HG02943 (cell line): ENCODE measurements at regions not wholly inside any gene's neighbourhood (a gene's known extent, or its start where the extent isn't known, plus 50 kb on each side); places are given as distances from the start of the nearest gene placed in this dataset.

Experiments
- ATAC-seq: cut with Tn5 transposase; IDR thresholded peaks from one replicate; pipeline ENCODE4 v1.9.1; 2021; ENCODE audit warnings: mild to moderate bottlenecking, low read depth, moderate library complexity; ENCODE audit not compliant: unreplicated experiment

DNA sequence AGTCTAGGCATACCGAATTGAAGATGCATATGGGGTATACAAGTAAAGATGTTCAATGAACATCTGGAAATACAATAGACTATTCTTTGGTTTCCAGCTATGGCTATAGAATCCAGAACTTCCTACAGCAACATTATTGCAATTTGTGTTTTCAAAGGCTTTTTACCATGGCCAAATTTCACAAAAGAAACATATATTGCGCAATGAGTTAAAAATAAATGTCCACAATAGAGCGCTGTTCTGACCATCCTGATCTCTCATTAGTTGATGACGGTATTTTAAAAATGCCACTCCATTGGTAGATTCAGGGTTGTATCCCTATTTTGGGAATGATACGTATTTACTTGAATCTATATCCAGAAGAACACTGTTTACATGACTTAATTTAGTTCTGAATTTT, 139.2 kb downstream of the LINC00632 start:
- no peak for ATAC-seq

DNA sequence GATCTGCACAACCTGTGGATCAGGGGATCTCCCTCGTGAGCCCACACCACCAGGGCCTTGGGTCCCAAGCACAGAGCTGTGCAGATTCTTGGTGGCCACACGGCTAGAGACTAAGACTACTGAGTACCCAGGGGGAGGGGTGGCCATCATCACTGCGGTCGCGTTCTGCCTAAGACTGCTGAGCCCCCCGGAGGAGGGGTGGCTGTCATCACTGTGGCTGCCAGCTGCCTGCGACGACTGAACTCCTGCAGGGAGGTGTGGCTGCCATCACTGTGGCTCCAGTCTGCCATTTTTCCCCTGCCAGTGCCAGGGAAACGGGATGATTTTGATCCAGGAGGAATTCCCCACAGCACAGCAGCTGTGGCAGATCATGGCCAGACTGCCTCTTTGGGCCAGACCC, 141.7 kb upstream of the SPANXB1 start:
- ATAC-seq: no peak

DNA sequence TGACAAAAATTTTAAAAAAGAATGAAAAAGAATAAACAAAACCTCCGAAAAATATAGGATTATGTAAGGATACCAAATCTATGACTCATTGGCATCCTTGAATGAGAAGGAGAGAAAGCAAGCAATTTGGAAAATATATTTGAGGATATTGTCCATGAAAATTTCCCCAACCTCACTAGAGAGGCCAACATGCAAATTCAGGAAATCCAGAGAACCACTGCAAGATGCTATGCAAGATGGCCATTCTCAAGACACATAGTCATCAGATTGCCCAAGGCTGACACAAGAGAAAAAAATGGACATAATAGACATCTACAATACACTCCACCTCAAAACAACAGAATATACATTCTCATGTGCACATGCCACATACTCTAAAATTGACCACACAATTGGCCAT, 135.9 kb upstream of the SPANXB1 start:
- no peak for ATAC-seq

DNA sequence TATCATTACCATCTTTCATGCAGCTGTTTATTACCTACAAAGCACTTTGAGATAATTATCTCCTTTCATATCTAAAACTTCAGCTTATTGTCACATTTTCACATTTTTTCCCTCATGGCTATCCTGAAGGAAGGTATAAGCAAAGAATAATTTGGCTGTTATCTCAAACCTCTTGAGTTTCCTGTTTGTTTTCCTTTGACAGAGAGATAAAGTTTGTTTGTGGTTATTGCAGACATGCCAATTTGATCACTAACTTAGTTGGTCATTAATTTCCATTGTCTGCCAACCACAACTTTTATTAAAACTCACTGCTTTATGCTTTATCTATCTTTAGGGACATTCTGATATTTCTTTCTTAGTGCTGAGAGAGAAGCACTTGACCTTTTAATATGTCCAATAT, 89.8 kb upstream of the SPANXB1 start:
- no peak for ATAC-seq

DNA sequence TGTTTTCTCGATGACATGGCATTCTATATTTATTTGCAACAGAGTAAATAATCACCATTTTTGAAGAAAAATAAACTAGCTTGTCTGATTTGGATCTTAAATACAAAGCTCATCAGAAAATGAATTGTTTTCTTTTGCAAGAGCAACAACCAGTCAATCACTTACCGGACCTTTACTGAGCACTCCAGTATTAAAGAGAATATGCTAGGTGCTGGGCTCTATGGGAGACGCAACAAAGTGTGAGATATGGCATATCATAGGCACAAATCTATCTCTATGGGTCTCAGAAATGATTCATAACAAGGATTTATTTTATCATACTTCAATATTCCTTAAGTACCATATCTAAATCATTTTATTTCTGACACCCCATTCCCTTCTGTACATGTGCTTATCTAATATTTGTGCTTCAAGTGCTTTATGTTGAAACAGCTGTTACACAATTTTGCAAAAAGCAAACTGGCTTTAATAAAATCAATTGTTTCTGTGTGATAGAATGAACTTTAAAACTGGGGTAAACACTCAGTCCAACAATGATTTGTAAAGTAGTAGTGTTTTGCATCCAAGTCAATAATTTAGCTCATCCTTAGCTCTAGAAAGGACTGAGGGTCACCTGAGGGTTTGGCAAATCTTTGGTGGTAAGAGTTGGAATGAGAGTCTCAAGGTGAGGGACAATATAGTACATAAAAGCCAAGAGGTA, 88.4 kb upstream of the SPANXB1 start:
- no peak for ATAC-seq

DNA sequence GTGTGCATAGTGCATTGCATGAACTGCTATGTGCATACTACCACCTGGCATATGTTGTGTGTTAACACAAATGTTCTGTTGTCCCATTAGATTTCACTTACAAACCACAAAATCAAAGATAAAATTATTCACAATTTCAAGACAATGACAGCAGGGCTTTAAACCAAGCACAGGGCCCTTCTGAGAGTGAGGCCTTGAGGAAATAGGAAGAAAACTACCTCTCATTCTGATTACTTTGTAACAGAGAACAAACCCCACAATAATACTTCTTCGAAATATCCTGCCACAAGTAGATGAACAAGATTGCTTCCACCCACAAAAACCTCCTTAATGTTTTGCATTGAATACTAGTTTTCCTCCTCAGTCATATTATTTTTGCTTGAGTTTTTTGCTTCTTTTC, 85.5 kb upstream of the SPANXB1 start:
- ATAC-seq: no peak

DNA sequence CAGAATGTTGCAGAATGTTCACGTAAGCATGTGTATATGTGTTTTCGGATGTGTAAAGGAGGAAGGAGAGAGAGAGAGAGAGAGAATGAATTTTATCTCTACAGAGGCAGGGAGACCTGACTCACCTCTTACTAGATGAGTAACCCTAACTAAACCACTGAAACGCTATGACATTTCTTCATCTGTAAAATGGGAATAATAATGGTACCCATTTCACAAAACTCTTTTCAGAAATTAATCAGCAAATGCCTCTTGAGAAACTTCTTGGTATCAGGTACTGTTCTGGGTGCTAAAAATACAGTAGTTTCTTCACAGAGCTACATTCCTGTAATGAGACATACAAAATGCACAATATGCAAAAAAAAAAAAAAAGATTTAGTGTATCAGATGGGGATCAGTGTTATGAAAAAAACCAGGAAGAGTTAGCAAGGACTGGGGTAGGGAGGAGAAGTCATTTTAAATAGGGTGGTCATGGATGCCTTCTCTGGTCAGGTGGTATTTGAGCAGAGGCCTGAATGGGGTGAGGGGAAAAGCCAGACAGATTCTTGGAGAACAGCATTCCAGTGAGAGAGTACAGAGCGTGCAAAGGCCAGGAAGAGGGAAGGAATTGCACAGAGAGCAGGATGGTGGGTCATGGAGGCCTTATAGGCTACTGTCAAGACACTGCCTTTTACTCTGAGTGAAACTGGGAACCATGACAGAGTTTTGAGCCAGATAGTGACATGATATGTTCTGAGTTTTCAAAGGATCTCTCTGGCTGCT, 84.9 kb upstream of the SPANXB1 start:
- ATAC-seq: no peak

DNA sequence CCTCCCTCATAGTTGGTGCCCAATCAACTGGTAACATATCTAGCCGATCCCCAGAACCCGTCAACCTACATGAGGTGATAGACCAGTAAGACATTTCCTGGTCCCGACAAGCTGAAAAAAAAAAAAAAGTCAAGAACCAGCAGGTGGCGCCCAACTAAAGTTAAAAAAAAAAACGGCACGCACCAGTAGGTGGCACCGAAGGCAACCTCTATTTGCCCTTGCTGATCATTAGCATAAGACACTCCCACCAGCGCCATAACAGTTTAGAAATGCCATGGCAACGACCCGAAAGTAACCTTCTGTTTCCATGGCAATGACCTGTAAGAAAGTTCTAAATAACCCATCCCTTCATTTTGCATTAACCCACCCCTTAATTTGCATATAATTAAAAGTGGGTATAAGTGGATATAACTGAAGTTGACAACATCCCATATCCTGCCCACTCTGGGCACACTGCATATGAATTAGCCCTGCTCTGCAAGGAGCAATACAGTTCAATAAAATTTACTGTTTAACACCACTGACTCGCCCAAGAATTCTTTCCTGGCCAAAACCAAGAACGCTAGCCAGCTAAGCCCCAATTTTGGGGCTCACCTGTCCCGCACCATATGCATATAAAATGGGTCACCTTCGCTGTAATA, 83.9 kb upstream of the SPANXB1 start:
- peak; percentile 88 for ATAC-seq

DNA sequence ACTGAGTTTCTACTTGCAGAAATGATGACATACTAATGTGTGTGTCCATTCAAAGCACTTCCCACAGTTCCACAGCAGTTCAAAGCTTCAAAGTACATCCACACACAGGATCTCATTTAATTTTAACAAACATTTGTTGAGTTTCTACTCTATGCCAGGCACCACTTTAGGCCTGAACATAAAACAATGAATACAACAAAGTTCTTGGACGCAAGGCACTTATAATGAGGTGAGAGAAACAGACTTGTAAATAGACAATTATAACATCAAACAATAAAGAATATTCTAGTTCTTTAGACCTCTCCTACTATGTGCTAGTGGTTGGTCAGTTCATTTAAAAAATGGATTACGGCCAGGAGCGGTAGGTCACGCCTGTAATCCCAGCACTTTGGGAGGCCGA, 82.0 kb upstream of the SPANXB1 start:
- no peak for ATAC-seq

DNA sequence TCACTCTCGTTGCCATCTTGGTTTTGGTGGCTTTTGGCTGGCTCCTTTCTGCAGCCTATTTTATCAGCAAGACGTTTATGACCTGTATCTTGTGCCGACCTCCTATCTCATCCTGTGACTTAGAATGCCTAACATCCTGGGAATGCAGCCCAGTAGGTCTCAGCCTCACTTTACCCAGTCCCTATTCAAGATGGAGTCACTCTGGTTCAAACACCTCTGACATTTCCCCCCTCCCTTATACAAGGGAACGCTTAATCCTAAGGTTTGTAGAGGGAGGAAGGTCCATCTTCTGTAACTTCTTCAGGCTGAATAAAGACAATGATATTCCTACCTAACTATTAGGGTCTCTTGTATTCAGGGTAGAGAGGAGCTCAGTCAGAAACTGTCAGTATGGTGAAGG, 79.3 kb upstream of the SPANXB1 start:
- no peak for ATAC-seq

DNA sequence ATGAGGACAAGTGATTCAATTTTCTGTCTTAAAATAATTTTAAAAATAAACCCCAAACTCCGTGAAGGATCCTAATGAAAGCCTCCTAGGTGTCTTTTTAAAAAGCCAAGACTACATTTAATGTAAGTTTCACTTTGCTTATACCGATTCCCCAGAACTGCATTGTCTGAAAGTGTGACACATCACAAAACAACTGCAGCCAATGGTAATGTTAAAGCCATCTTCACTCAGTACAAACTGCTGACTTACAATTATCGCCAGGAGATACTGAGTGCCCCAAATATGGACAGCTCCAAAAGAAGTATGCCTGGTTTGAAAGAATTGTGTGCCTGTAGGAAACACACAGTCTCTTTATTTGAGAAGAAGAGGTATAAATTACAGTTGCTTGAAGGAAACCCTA, 73.7 kb upstream of the SPANXB1 start:
- ATAC-seq: no peak

DNA sequence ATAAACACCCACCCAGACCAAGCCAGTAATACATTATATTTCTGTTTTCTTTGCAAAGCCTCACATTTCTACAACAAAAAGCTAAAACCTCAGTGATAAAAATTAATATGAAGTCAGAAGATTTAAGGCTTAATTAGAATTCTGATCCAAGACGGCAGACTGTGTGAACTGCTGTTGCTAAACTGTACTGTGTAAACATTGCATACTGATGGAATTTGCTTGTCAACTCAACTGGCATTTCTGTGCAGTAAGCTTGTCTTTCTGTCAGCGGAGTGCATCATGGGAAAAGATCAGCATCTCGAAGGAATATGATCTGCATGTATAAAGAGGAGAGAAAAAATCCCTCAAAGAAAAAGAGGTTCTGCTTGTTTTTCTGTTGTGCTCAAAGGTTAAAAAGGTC, 69.4 kb upstream of the SPANXB1 start:
- no peak for ATAC-seq

DNA sequence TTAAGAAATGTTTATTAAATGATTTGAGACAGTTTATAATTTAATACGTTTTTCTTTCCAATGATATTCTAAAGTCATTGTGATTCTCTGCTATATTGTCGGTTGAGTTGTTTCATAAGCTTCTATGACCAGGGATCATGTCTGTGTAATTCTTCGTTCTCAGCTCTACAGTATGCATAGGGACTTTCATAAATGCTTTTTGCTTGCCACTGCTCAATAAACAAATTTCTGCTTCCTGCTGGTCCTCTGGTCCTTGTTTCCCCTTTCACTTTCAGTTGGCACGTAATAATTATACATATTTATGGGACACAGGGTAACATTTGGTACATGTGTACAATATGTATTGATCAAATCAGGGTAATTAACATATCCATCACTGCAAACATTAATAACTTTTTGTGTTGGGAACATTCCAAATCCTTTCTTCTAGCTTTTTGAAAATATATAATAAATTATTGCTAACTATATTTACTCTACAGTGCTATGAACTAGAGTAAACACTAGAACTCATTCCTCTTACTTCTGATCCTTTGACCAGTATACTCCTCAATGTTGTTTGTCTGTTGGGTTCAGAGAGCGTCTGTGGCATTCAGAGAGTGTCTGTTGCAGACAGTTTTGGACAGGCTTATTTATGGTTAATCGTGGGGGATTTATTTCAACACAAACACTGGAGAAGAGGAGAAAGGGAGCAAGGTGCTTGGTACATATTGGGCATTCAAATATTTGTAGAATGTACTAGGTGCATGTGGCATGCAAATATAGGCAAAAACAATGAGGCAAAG, 68.3 kb upstream of the SPANXB1 start:
- no peak for ATAC-seq

DNA sequence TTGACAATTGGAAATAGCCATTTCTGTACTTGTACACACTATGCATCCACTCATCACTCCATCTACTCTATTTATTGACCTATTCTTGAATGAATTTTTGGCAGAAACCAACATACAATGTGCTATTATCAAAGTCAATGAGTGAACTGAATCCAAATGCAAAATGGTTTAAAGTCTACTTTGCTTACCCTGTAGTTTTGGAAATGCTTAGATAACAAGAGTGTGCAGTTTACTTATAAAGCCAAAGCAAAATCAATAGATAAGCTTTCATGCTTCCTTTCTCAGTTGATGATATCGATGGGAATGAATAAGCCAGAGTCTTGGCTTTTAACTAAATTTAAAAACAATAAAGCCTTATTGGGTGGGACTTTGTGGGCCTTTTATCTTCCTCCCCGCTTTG, 58.9 kb upstream of the SPANXB1 start:
- ATAC-seq: no peak

DNA sequence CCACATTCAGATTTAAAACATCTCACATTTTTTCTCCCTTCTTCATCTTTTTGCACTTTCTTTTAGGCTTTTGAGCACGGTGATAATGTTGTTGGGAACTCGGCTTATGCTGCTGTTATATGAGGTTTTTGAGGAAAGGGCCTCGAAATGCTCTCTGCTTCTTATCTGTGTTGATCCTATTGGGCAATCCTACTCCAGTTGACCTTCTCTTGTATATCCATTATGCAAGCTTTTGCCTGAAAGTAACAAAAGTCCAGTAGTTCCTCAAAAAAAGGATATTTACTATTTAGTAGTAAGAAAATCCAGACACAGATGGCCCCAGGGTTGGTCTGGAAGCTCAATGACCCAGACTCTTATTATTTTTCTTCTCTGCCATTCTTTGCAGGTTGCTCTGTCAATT, 57.7 kb upstream of the SPANXB1 start:
- ATAC-seq: no peak

DNA sequence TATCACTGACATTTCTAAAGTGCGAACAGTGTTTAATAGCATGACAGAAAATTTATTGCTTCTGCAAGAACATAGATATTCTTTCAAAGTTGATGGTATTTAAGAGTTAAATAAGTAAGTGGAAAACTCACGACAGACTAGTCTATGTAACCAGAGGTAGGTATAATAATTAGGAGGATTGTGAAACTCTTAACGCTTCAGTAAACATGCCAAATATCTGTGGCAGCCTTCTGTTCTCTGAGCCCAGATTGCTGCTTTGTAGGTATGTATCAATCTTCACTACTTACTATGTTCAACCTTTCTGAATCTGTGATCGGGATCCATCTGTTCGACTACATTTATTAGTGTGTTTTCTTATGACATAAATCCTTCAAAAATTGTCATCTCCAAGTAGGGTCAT, 53.6 kb upstream of the SPANXB1 start:
- no peak for ATAC-seq

DNA sequence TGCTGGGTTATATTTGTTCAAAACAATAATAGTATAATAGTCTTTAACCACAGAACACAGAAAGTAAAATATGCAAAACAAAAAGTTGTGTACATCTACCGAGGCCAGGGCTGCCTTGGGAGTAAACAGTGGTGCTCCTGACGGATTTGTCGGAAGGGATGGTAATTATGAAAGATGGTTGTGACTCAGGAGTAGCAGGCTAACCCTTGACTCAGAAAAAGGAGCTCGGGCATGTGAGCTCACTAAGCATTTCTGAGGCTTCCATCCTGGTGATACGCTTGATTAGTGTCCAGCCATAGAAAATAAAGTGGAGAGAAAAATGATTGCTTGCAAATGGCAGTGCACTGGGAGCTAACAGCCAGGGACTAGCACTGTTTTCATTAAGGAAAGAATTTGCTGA, 53.2 kb upstream of the SPANXB1 start:
- ATAC-seq: no peak
